HCT116 (cell line): ENCODE measurements at regions not wholly inside any gene's neighbourhood (a gene's known extent, or its start where the extent isn't known, plus 50 kb on each side); places are given as distances from the start of the nearest gene placed in this dataset.

Experiments
- EZH2 ChIP-seq: fragments of 200-600 bp; sonication (generic); IDR thresholded peaks from 2 replicates; pipeline ENCODE4 v1.6.1; 2017; ENCODE audit warnings: antibody characterized with exemption, mixed run types
- FOSL1 ChIP-seq: IDR thresholded peaks from 2 replicates; pipeline ENCODE4 v1.6.1; 2012; ENCODE audit warnings: low read depth
- POLR2A ChIP-seq: IDR thresholded peaks from 2 replicates; pipeline ENCODE4 v1.7.0; 2011; ENCODE audit warnings: borderline replicate concordance; ENCODE audit not compliant: insufficient read depth, insufficient read length; ENCODE audit errors: extremely low read depth
- SIN3A ChIP-seq: IDR thresholded peaks from 2 replicates; pipeline ENCODE4 v1.6.1; 2012; ENCODE audit warnings: low read depth
- TF ChIP-seq, protein P1 (sequence below), 3 experiments: fragments of 200-600 bp in 1 of 3; sonication (generic) in 1 of 3; IDR thresholded peaks in 2 of 3; conservative IDR thresholded peaks in 1 of 3; 2 replicates each; pipeline ENCODE4 v1.5.1; 2012 to 2017; ENCODE audit warnings: low read depth in 2 of 3, low read length in 2 of 3, antibody characterized with exemption in 1 of 3, borderline replicate concordance in 1 of 3, control low read depth in 1 of 3, mild to moderate bottlenecking in 1 of 3, mixed read lengths in 1 of 3, mixed run types in 1 of 3, moderate library complexity in 1 of 3; ENCODE audit not compliant: insufficient read depth in 1 of 3

DNA sequence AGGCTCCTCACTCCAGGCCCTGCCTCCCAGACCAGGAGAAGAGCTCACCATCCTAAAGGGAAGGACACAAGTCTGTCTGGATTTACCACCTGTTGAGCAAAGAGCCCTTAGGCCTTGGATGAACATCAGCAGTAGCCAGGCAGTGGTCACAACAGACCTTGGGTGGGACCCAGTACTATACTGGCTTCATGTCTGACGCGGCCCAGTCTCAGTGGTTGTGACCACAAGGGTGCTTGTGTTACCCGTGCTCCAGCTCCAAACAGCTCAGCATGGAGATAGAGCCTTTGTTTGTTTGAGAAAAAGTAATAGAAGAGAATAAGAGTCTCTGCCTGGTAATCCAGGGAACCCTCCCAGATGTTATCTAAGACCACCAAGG is 617.4 kb downstream of the BRINP1 start:
- TF ChIP-seq, protein P1, sequence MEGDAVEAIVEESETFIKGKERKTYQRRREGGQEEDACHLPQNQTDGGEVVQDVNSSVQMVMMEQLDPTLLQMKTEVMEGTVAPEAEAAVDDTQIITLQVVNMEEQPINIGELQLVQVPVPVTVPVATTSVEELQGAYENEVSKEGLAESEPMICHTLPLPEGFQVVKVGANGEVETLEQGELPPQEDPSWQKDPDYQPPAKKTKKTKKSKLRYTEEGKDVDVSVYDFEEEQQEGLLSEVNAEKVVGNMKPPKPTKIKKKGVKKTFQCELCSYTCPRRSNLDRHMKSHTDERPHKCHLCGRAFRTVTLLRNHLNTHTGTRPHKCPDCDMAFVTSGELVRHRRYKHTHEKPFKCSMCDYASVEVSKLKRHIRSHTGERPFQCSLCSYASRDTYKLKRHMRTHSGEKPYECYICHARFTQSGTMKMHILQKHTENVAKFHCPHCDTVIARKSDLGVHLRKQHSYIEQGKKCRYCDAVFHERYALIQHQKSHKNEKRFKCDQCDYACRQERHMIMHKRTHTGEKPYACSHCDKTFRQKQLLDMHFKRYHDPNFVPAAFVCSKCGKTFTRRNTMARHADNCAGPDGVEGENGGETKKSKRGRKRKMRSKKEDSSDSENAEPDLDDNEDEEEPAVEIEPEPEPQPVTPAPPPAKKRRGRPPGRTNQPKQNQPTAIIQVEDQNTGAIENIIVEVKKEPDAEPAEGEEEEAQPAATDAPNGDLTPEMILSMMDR (IDR thresholded peaks at IDR 0.05 in 2 of 3, conservative IDR thresholded peaks at IDR 0.05 in 1 of 3; ENCODE audit: borderline replicate concordance in 1 of 3, insufficient read depth in 1 of 3, low read depth in 2 of 3, low read length in 2 of 3) = no peak
- TF ChIP-seq EZH2 (no peak), SIN3A (no peak), FOSL1 (no peak), POLR2A (no peak)
